D721Med (cell line): ENCODE measurements at regions not wholly inside any gene's neighbourhood (a gene's known extent, or its start where the extent isn't known, plus 50 kb on each side); places are given as distances from the start of the nearest gene placed in this dataset.
A peak's percentile ranks its signal among the peaks of the same experiment; 100 is the strongest.

ENCODE experiments used
- DNase-seq: peaks from one replicate; pipeline ENCODE4 v3.0.0; 2011; ENCODE audit warnings: low spot score; ENCODE audit not compliant: insufficient read length
- FAIRE-seq: peaks from 2 replicates; lab custom pipeline; 2011; peaks lifted over from hg19 to GRCh38; lab: Jason Lieb, UNC
- TF ChIP-seq, protein P1 (sequence below): IDR thresholded peaks from 2 replicates; pipeline ENCODE4 v1.5.1; 2012; ENCODE audit warnings: mild to moderate bottlenecking, control low read depth; ENCODE audit not compliant: insufficient read depth; ENCODE audit errors: missing control alignments

DNA sequence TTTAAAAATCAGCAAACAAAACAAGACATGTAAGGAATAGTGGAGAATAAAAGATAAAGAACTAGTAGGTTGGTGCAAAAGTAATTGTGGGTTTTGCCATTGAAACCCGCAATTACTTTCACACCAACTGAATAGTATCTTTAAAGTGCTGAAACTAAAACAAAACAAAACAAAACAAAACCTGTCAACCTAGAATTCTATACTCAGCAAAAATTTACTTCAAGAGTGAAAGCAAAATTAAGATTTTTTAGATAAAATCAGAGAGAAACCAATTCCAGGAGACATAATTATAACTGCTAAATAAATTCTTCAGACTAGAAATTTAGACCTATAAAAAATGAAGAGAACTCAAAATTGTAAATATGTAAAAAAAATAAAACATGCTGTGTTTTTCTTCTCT lies 114.0 kb upstream of the TSPAN2 start:
- DNase-seq (no peak), FAIRE-seq (no peak)
- TF ChIP-seq, protein P1, sequence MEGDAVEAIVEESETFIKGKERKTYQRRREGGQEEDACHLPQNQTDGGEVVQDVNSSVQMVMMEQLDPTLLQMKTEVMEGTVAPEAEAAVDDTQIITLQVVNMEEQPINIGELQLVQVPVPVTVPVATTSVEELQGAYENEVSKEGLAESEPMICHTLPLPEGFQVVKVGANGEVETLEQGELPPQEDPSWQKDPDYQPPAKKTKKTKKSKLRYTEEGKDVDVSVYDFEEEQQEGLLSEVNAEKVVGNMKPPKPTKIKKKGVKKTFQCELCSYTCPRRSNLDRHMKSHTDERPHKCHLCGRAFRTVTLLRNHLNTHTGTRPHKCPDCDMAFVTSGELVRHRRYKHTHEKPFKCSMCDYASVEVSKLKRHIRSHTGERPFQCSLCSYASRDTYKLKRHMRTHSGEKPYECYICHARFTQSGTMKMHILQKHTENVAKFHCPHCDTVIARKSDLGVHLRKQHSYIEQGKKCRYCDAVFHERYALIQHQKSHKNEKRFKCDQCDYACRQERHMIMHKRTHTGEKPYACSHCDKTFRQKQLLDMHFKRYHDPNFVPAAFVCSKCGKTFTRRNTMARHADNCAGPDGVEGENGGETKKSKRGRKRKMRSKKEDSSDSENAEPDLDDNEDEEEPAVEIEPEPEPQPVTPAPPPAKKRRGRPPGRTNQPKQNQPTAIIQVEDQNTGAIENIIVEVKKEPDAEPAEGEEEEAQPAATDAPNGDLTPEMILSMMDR, result no peak

DNA sequence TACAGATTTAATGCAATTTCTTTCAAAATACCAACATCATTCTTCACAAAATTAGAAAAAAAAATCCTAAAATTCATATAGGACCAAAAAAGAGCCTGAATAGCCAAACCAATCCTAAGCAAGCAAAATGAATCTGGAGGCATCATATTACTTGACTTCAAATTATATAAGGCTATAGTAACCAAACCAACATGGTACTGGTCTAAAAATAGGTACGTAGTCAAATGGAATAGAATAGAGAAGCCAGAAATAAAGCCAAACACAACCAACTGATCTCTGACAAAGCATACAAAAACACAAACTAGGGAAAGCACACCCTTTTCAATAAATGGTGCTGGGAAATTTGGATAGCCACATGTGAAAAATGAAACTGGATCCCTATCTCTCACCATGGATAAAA lies 112.3 kb upstream of the TSPAN2 start:
- FAIRE-seq, result no peak
- DNase-seq, result no peak
- TF ChIP-seq, protein P1, result no peak

DNA sequence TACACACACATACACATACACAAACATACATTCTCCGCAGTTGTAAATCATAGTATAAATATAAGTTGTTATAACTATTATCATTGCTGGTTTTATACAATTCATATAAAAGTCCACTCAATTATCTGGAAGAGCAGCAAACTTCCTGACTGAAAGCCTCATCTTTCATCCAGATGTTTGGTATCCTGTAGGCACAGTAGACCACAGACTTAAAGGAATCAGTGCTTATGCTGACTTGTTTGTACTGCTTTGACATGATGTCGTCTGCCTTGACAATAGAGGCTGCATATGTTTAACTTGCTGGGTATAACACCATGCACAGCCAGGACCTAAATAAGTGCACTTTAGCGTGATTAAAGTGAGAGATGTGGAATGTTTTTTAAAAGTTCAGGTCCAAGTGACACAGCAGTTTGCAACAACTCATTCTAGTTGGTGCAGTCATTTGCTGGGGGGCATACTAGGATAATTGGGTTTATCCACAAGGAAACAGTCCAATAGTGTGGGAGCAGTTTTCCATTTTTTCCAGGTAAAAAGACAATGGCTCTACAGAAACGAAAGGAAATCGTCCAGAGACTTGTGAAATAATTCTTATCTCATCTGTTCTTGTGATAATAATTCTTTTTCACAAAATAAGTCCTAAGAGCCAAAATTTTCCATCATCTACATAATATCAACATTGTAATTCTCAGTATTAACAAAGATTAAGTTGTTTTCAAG lies 110.3 kb upstream of the TSPAN2 start:
- TF ChIP-seq, protein P1, result no peak
- FAIRE-seq (no peak), DNase-seq (no peak)

DNA sequence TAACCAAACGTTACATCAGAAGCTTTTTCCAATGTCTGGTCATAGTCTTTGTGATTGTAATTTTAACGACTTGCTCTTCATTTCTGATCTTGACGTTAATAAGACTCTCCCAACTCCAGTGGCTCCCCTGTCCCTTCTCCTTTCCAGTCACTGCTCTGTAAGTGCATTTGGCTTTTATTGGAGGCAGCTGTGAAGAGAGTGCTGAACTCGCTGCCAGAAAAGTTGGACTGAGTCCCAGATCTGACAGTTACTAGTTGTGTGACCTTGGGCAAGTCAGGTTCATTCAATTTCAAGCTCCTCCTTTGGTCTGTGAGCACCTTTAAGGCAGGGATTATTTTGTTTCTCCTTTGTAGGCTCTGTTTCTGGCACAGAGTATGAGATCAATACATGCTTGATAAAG lies 109.6 kb upstream of the TSPAN2 start:
- no peak for FAIRE-seq

DNA sequence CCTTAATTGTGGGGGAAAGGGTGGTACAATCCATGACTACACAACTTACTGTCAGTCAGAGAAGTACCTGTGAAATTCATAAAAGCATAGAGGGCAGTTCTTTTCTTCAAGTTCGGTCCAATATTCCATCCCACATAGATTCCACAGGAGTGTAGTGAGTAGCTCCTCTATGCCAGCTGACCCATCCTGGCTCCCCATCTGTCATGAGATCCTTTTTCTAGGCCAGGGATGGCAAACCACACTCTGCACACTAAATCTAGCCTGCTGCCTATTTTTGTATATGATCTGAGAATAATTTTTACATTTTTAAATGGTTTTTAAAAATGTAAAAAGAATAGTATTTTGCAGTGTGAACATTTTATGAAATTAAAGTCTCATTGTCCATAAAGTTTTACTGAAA lies 107.0 kb upstream of the TSPAN2 start:
- TF ChIP-seq, protein P1, result no peak
- DNase-seq, result no peak
- FAIRE-seq, result no peak

More for the DNA sequence above, 109.6 kb upstream of the TSPAN2 start:
- no peak for DNase-seq
- TF ChIP-seq, protein P1, result no peak

DNA sequence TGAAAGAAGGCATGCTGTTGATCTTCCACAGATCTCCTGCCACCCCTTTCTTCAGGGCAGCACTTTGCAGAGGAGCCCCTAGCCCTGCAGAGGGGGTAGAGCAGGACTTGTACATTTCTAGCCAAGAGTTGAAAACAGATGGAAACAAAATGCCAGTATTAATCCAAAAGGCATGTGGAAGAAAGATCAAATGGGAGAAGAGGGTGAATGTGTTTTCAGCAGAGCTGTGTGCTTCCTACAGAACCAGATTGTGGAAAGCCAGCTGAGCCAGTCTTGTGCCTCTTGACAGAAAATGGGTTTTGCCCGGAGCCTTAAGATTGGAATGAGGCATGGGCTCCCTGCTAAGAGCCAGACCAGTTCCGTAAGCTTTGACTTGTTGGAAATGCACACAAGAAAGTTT lies 105.2 kb upstream of the TSPAN2 start:
- DNase-seq (no peak), FAIRE-seq (no peak)
- TF ChIP-seq, protein P1, result no peak

DNA sequence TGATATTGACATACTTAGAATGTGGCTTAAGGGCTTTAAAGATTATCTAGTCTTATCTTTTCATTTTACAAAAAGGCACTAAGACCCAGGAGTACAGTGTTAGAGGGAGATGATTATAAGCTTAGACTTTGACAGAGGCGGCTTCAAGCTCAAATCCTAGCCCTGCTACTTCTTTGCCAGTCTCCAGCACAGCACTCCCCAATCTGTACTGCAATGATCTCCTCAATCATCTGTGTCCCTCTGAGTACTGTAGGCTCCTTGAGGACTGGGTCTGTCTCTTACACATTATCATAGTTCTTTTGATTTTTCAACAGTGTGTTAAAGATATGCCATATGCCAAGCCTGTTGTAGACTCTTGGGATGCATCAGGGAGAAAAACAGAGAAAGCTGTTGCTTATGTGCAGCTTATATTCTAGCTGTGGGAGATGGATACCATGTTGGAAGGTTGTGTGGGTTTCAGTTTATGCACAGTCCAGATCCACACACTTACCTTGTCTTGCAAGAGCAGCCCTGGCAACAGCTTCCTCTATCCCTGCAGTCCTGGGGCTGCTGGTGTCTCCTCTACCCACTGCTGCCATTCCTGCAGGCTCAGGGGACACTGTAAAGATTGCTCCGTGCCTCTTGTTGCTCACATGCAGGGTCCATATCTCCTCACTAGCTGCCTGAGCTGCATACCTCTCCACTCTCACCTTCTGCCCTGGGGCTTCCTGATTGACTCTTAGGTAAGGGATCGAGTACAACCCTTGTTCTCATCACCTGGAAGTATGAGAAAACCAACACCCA lies 103.9 kb upstream of the TSPAN2 start:
- FAIRE-seq (peak; percentile 96), DNase-seq (peak; percentile 53)
- TF ChIP-seq, protein P1, result no peak
